ENCODE measurements at regions not wholly inside any gene's neighbourhood (a gene's known extent, or its start where the extent isn't known, plus 50 kb on each side); places are given as distances from the start of the nearest gene placed in this dataset.

DNA sequence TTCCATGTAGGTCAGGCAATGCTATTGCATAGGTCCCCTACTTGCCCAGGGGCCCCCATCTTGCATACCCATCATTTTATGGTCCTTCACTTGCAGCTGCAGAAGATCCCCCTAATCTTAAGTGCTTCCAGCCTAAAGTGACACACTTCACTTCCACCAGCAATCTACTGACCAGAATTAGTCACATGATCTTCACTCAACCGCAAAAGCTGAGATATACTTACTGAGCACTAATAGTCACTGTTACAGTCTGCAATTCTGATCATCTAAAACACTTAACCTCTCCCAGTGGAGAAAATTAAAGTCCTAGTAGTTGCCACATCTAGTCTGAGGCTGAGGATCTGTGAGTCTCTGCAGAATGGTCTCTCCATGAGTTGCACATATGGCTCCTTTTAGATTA is 82.1 kb downstream of the AREG start:
- H3K4me3 ChIP-seq (ENCODE audit: low read depth, low read length): no peak overlapping the region
- in situ Hi-C loops (cut with HindIII; ENCODE audit: low sequenced_read_pairs): no loop called here
- TF ChIP-seq, protein P1, sequence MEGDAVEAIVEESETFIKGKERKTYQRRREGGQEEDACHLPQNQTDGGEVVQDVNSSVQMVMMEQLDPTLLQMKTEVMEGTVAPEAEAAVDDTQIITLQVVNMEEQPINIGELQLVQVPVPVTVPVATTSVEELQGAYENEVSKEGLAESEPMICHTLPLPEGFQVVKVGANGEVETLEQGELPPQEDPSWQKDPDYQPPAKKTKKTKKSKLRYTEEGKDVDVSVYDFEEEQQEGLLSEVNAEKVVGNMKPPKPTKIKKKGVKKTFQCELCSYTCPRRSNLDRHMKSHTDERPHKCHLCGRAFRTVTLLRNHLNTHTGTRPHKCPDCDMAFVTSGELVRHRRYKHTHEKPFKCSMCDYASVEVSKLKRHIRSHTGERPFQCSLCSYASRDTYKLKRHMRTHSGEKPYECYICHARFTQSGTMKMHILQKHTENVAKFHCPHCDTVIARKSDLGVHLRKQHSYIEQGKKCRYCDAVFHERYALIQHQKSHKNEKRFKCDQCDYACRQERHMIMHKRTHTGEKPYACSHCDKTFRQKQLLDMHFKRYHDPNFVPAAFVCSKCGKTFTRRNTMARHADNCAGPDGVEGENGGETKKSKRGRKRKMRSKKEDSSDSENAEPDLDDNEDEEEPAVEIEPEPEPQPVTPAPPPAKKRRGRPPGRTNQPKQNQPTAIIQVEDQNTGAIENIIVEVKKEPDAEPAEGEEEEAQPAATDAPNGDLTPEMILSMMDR (IDR thresholded peaks at IDR 0.05; ENCODE audit: low read depth, low read length): no peak
- DNase-seq (ENCODE audit: low read depth, low spot score): no peak

DNA sequence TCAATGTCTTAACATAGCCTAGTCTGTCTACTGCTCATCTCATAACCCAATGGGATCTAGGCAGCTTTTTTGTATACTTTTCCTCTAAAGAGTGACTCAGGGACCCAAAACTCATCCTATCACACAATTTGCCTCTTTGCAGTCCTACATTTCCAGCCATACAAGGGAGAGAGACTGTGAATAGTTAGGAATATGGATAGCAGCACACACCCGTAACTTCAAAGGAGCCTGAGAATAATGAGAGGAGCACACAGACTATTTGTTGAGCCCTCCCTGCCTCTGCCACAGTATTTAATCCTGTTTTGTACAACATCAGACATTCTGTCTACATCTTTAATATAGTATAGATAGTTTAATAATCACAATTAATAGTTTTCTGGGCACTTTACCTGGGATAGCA is 83.2 kb downstream of the AREG start:
- TF ChIP-seq, protein P1 (IDR thresholded peaks at IDR 0.05; ENCODE audit: low read depth, low read length): no peak
- DNase-seq (ENCODE audit: low read depth, low spot score): no peak
- in situ Hi-C loops (cut with HindIII; ENCODE audit: low sequenced_read_pairs): no loop called here
- no peak overlapping the region for H3K4me3 ChIP-seq (ENCODE audit: low read depth, low read length)

DNA sequence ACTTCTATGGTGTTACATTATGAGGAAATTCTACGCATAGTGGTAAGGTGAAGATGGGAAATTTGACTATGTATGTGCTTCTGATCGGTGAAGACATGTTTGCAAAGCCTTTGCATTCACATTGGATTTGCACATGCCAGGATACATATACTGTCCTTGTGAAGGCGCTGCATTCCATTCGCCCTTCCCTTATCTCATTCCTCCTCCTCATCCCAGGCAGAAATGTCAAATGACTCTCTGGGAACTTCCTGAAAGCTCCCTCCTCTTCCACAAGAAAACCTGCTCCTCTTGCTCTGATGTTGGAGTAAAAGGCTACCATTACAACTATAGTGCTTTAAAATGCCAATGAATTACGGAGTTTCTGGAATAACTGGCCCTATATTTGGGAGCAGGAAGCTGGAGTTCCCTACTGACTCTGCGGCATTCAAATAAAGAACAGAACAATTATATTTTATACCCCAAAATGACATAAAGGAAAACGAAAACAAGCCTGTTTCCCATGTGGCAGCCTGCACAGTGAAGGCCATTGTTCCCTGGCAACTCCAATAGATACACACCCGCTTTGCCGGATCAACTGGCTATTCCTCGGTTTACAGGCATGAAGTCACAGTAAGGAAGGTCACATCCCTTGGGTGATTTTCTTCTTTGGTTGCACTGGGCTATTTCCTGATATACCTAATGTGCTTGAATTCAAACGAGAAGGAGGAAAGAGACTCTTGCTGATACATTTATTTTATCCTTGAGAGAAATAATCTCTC is 84.5 kb downstream of the AREG start:
- in situ Hi-C loops (cut with HindIII; ENCODE audit: low sequenced_read_pairs): no loop called here
- TF ChIP-seq, protein P1 (IDR thresholded peaks at IDR 0.05; ENCODE audit: low read depth, low read length): no peak
- no peak overlapping the region for H3K4me3 ChIP-seq (ENCODE audit: low read depth, low read length)
- DNase-seq (ENCODE audit: low read depth, low spot score): no peak

DNA sequence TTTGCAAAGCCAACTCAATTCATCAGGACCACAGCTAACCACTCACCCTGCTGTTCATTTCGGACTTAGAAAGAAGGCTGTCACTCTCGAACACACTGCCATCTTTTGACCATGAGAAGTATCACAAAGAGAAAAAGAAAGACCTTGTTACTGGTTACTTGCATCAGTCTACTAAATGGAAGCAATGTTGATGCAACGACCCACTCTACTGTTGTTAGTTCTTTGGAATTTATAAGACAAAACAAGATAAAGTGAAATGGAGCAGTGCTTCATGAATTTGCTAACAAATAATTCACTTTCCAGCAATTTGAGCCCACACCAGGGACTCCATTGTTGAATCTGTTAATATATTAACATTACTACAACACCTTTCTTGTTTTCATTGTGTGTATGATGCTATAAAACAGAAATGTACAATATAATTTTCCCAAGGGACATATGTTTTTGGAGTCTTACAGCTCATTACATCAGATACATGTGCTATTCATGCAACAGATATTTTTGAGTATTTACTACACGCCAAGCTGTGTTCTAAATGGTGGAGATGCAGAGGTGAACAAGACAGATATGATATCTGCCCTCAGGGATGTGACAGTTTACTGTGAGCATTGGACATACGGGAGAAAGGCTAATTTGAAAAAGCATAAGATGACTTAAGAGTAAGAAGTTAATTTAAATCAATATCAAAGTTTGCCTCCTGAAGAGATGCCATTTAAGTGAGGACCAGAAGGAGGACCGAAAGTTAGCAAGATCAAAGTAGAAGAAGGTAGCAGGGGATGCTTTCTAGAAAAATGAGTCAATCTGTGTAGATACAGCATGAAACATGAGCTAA is 87.2 kb downstream of the AREG start:
- TF ChIP-seq, protein P1 (IDR thresholded peaks at IDR 0.05; ENCODE audit: low read depth, low read length): peak; percentile 68
- DNase-seq (ENCODE audit: low read depth, low spot score): peak; percentile 90
- no peak overlapping the region for H3K4me3 ChIP-seq (ENCODE audit: low read depth, low read length)
- in situ Hi-C loops (cut with HindIII; ENCODE audit: low sequenced_read_pairs): no loop called here

DNA sequence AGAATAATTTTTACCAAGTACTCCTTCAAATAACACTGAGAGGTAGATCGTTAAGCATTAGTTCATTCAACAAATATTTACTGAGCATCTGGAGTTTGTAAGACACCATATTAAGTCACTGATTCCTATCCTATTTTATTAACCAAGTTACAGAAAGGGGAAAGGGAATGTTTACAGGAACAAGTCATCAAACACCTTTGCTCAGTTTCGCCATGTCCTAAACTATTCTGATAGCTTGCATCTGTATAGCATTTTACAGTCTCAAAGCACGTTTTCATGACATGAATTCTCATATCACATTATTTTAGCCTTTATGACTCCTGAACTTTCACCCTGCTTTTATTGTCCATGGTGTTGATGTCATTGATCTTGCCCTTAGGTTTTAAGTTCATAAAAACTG is 89.2 kb downstream of the AREG start:
- H3K4me3 ChIP-seq (ENCODE audit: low read depth, low read length): no peak overlapping the region
- TF ChIP-seq, protein P1 (IDR thresholded peaks at IDR 0.05; ENCODE audit: low read depth, low read length): no peak
- no peak for DNase-seq (ENCODE audit: low read depth, low spot score)
- in situ Hi-C loops (cut with HindIII; ENCODE audit: low sequenced_read_pairs): no loop called here

DNA sequence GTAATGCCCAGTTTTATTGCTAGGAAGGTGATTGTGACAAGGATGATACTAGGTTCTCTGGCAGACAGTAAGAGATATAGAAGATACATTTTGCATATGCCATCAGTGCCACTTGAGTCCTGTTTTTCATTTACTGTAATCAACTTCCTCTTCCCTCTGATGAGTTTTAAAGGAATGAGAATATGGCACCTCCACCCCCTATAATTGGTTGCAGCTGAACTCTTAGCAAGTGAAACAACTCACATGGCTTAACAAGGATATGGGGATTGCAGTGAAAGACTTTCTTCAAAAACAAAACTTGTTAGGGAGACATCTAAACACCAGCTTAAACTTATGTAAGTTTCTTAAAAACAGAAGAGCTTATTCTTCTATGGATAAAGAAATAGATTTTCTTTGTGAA is 90.0 kb downstream of the AREG start:
- no peak for DNase-seq (ENCODE audit: low read depth, low spot score)
- no peak overlapping the region for H3K4me3 ChIP-seq (ENCODE audit: low read depth, low read length)
- TF ChIP-seq, protein P1 (IDR thresholded peaks at IDR 0.05; ENCODE audit: low read depth, low read length): no peak
- in situ Hi-C loops (cut with HindIII; ENCODE audit: low sequenced_read_pairs): no loop called here

Measured in astrocyte of the spinal cord (primary cell).